Neuronal stem cell (in vitro differentiated cells): ENCODE measurements at regions not wholly inside any gene's neighbourhood (a gene's known extent, or its start where the extent isn't known, plus 50 kb on each side); places are given as distances from the start of the nearest gene placed in this dataset.

Experiments
- DNase-seq: peaks from one replicate; pipeline ENCODE4 v3.0.0-alpha.2; 2013; ENCODE audit warnings: low spot score
- H2AFZ ChIP-seq: one replicate; pipeline ENCODE4 v1.6.1; 2013; ENCODE audit warnings: mild to moderate bottlenecking, low read length, inconsistent platforms
- H2AK5ac ChIP-seq: 2 replicates; pipeline ENCODE4 v1.6.1; 2013; ENCODE audit warnings: low read depth, mild to moderate bottlenecking, inconsistent platforms, low read length, moderate library complexity, mixed read lengths
- H2BK120ac ChIP-seq: 2 replicates; pipeline ENCODE4 v1.6.1; 2013; ENCODE audit warnings: low read depth, mild to moderate bottlenecking, inconsistent platforms, low read length, moderate library complexity, mixed read lengths
- H2BK12ac ChIP-seq: one replicate; pipeline ENCODE4 v1.6.1; 2013; ENCODE audit warnings: low read length, inconsistent platforms
- H2BK15ac ChIP-seq: 2 replicates; pipeline ENCODE4 v1.6.1; 2013; ENCODE audit warnings: mild to moderate bottlenecking, low read length, inconsistent platforms, mixed read lengths
- H2BK5ac ChIP-seq: one replicate; pipeline ENCODE4 v1.6.1; 2013; ENCODE audit warnings: inconsistent platforms, mild to moderate bottlenecking, low read length, moderate library complexity
- H3K14ac ChIP-seq: one replicate; pipeline ENCODE4 v1.6.1; 2013; ENCODE audit warnings: low read length, inconsistent platforms
- H3K18ac ChIP-seq: 2 replicates; pipeline ENCODE4 v1.6.1; 2013; ENCODE audit warnings: low read length, inconsistent platforms
- H3K23ac ChIP-seq: 2 replicates; pipeline ENCODE4 v1.6.1; 2013; ENCODE audit warnings: low read depth, mild to moderate bottlenecking, mixed read lengths, low read length, inconsistent platforms; ENCODE audit not compliant: poor library complexity
- H3K27ac ChIP-seq: replicated peaks from 3 replicates; pipeline ENCODE4 v1.5.1; 2013; ENCODE audit warnings: low read length, inconsistent platforms
- H3K27me3 ChIP-seq, 3 experiments: 2 replicates each; pipeline ENCODE4 v1.6.1; 2013; ENCODE audit warnings: low read length in 3 of 3, mild to moderate bottlenecking in 2 of 3, inconsistent platforms in 1 of 3, low read depth in 1 of 3, mixed read lengths in 1 of 3, moderate library complexity in 1 of 3; ENCODE audit not compliant: control insufficient read depth in 3 of 3, insufficient read depth in 3 of 3
- H3K36me3 ChIP-seq, 2 donors: replicated peaks in 1 of 2; 2 replicates each; pipeline ENCODE4 v1.6.1; 2013; ENCODE audit warnings: low read length in 2 of 2; ENCODE audit not compliant: control insufficient read depth in 2 of 2, insufficient read depth in 2 of 2
- H3K4ac ChIP-seq: 2 replicates; pipeline ENCODE4 v1.6.1; 2013; ENCODE audit warnings: inconsistent platforms, mild to moderate bottlenecking, low read length, moderate library complexity
- H3K4me1 ChIP-seq, 2 donors: 1 replicate in 1 of 2; 2 replicates in 1 of 2; pipeline ENCODE4 v1.6.1; 2013; ENCODE audit warnings: low read length in 2 of 2, low read depth in 1 of 2; ENCODE audit not compliant: control insufficient read depth in 2 of 2, insufficient read depth in 1 of 2
- H3K4me2 ChIP-seq: one replicate; pipeline ENCODE4 v1.6.1; 2013; ENCODE audit warnings: mild to moderate bottlenecking, low read length, inconsistent platforms; ENCODE audit not compliant: insufficient read depth, poor library complexity, severe bottlenecking
- H3K4me3 ChIP-seq, 2 donors: 2 replicates each; pipeline ENCODE4 v1.5.1; 2013; ENCODE audit warnings: low read length in 2 of 2, mild to moderate bottlenecking in 2 of 2, inconsistent platforms in 1 of 2, moderate library complexity in 1 of 2
- H3K79me1 ChIP-seq: one replicate; pipeline ENCODE4 v1.6.1; 2013; ENCODE audit warnings: low read depth, mild to moderate bottlenecking, inconsistent platforms, low read length, moderate library complexity
- H3K9ac ChIP-seq: one replicate; pipeline ENCODE4 v1.6.1; 2013; ENCODE audit warnings: mild to moderate bottlenecking, low read depth, low read length, inconsistent platforms; ENCODE audit not compliant: poor library complexity
- H3K9me3 ChIP-seq, 2 donors: replicated peaks in 1 of 2; 2 replicates each; pipeline versions ENCODE3 to v1.6.1; 2013; ENCODE audit warnings: low read length in 2 of 2, mild to moderate bottlenecking in 2 of 2, inconsistent platforms in 1 of 2, low read depth in 1 of 2, mixed read lengths in 1 of 2, moderate library complexity in 1 of 2; ENCODE audit not compliant: control insufficient read depth in 2 of 2, insufficient read depth in 1 of 2
- H4K8ac ChIP-seq: one replicate; pipeline ENCODE4 v1.6.1; 2013; ENCODE audit warnings: low read depth, mild to moderate bottlenecking, inconsistent platforms, low read length, moderate library complexity
- H4K91ac ChIP-seq: one replicate; pipeline ENCODE4 v1.6.1; 2013; ENCODE audit warnings: low read length, low read depth, mild to moderate bottlenecking, inconsistent platforms; ENCODE audit not compliant: poor library complexity
- WGBS, 2 donors: extraction: QIAGEN DNeasy Blood & Tissue Kit; methylation state at CpG; one replicate each; pipeline ENCODE4 v1.1.7; 2013; ENCODE audit warnings: missing lambda C conversion rate in 2 of 2, mixed read lengths in 1 of 2; ENCODE audit not compliant: insufficient read length in 2 of 2, insufficient replicate concordance in 1 of 2; ENCODE audit errors: extremely low coverage in 2 of 2; 5-methylcytosine and 5-hydroxymethylcytosine counted together

- Histone ChIP-seq H2BK15ac (no peak overlapping the region), H3K4me1 (peaks cover 0 to 4% of the 10 kb centered on the region in 2 donors), H3K27me3 (no peaks in the 10 kb centered on the region), H2BK12ac (no peak overlapping the region), H3K18ac (no peak overlapping the region), H3K4ac (no peak overlapping the region), H3K4me2 (no peak overlapping the region), H3K9me3 (no peaks in the 10 kb centered on the region), H4K8ac (no peak overlapping the region), H3K9ac (no peak overlapping the region), H3K27ac (no peak overlapping the region), H3K14ac (no peak overlapping the region), H2BK120ac (no peak overlapping the region), H4K91ac (no peak overlapping the region), H3K79me1 (no peaks in the 10 kb centered on the region), H2AFZ (no peak overlapping the region), H2AK5ac (no peak overlapping the region), H3K4me3 (no peak overlapping the region), H2BK5ac (no peak overlapping the region), H3K36me3 (no peaks in the 10 kb centered on the region), H3K23ac (no peak overlapping the region)
- no peak for DNase-seq
Measured at GRCh38 chrY:17330733-17331132, 549.3 kb downstream of the CDY2B start.

DNA sequence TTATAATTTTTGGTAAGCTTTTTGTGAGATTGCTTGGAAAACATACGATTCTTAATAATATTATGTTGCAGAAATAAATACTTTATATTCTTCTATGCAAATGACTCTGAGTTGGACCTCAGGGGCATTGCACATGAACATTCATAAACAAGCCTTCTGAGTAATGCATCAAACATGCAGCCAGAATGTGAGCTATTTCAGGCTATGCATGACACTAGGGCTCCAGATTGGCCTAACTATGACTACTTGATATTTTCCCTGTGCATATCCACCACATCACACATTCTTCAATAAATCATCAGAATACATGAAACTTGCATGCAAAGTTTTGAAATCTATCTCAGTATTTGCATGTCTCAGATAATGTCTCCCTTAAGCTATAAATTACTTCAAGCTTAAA lies 560.1 kb downstream of the CDY2B start:
- no CpG with 5 or more reads among the region's 1 CpG for WGBS, 2 donors
- no peaks in the 10 kb centered on the region for H3K9me3 ChIP-seq
- H3K9ac ChIP-seq: no peak overlapping the region
- H3K36me3 ChIP-seq: no peaks in the 10 kb centered on the region
- H2BK12ac ChIP-seq: no peak overlapping the region
- no peak overlapping the region for H2AK5ac ChIP-seq
- no peak overlapping the region for H3K23ac ChIP-seq
- H3K18ac ChIP-seq: no peak overlapping the region
- no peak overlapping the region for H3K14ac ChIP-seq
- H3K4me3 ChIP-seq: no peak overlapping the region
- no peak overlapping the region for H4K91ac ChIP-seq
- no peaks in the 10 kb centered on the region for H3K27me3 ChIP-seq
- no peaks in the 10 kb centered on the region for H3K79me1 ChIP-seq
- no peak overlapping the region for H2BK15ac ChIP-seq
- H3K4ac ChIP-seq: no peak overlapping the region
- H3K4me1 ChIP-seq: no peaks in the 10 kb centered on the region
- no peak overlapping the region for H2BK5ac ChIP-seq
- H2AFZ ChIP-seq: no peak overlapping the region
- no peak overlapping the region for H3K27ac ChIP-seq
- no peak overlapping the region for H2BK120ac ChIP-seq
- no peak overlapping the region for H4K8ac ChIP-seq
- DNase-seq: no peak
- no peak overlapping the region for H3K4me2 ChIP-seq

DNA sequence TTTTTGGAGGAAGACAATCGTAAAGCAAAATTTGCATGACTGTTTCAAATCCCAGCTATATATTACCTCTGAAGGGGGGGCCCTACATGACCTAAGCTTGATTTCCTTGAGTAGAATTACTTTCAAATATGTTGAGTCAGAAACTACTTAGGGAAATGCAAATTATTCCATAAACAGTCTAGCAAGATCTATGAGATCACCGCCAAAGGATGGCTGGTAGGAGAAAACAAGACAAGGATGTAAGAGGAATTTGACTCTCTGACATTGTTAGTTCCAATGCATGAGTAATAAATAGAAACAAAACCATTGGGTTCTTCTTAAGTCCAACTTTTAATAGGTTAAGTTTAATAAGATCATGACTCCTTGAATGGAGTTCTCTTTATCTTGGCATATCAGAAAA lies 561.4 kb downstream of the CDY2B start:
- no peaks in the 10 kb centered on the region for H3K9me3 ChIP-seq
- H3K4me1 ChIP-seq: no peaks in the 10 kb centered on the region
- no peak overlapping the region for H3K27ac ChIP-seq
- no peaks in the 10 kb centered on the region for H3K27me3 ChIP-seq
- no peak overlapping the region for H2BK12ac ChIP-seq
- no peak overlapping the region for H2BK5ac ChIP-seq
- no peak overlapping the region for H2AK5ac ChIP-seq
- no peaks in the 10 kb centered on the region for H3K36me3 ChIP-seq
- H3K23ac ChIP-seq: no peak overlapping the region
- no peak overlapping the region for H2BK15ac ChIP-seq
- H3K4ac ChIP-seq: no peak overlapping the region
- H3K9ac ChIP-seq: no peak overlapping the region
- no peak overlapping the region for H3K4me2 ChIP-seq
- no peak overlapping the region for H4K91ac ChIP-seq
- H3K14ac ChIP-seq: no peak overlapping the region
- no peak overlapping the region for H4K8ac ChIP-seq
- no peak overlapping the region for H3K4me3 ChIP-seq
- H3K79me1 ChIP-seq: no peaks in the 10 kb centered on the region
- WGBS, 2 donors: no CpG with 5 or more reads among the region's 2 CpGs
- H2AFZ ChIP-seq: no peak overlapping the region
- H2BK120ac ChIP-seq: no peak overlapping the region
- no peak overlapping the region for H3K18ac ChIP-seq
- DNase-seq: no peak

- no peak overlapping the region for H3K4ac ChIP-seq
- H2BK12ac ChIP-seq: no peak overlapping the region
- no peaks in the 10 kb centered on the region for H3K79me1 ChIP-seq
- no peak overlapping the region for H3K27ac ChIP-seq
- no peak overlapping the region for H3K4me3 ChIP-seq
- no peak overlapping the region for H3K14ac ChIP-seq
- H3K23ac ChIP-seq: no peak overlapping the region
- H3K9ac ChIP-seq: no peak overlapping the region
- no peak overlapping the region for H3K18ac ChIP-seq
- no peaks in the 10 kb centered on the region for H3K9me3 ChIP-seq
- no peak overlapping the region for H2AK5ac ChIP-seq
- H4K91ac ChIP-seq: no peak overlapping the region
- no peaks in the 10 kb centered on the region for H3K36me3 ChIP-seq
- no peaks in the 10 kb centered on the region for H3K27me3 ChIP-seq
- H2BK120ac ChIP-seq: no peak overlapping the region
- H3K4me2 ChIP-seq: no peak overlapping the region
- DNase-seq: no peak
- no peak overlapping the region for H2BK5ac ChIP-seq
- no peak overlapping the region for H2AFZ ChIP-seq
- H2BK15ac ChIP-seq: no peak overlapping the region
- H3K4me1 ChIP-seq: no peaks in the 10 kb centered on the region
- no peak overlapping the region for H4K8ac ChIP-seq
Measured at GRCh38 chrY:17277056-17277455, 603.0 kb downstream of the CDY2B start.
